ENCODE measurements at regions not wholly inside any gene's neighbourhood (a gene's known extent, or its start where the extent isn't known, plus 50 kb on each side); places are given as distances from the start of the nearest gene placed in this dataset.
A peak's percentile ranks its signal among the peaks of the same experiment; 100 is the strongest.

DNA sequence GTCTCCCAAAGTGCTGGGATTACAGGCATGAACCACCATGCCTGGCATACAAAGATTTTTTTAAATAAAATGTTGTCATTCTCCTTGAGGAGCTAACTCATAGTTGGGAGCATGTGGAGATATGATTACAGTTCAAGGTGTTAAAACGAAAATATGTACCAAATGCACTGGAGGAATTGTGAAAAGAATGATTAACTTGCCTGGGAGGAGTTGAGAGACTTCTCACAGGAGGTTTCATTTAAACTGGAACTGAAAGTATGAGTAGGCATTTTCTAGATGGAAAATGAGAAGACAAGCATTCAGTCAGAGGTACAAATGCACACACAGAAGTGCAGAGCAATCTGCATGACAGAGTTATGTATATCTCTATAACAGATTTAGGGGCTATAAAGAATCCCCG, 126.6 kb upstream of the PDE1A start:
- FAIRE-seq = no peak
- DNase-seq (ENCODE audit: insufficient read length) = peak; percentile 9
- TF ChIP-seq POLR2AphosphoS5 (IDR thresholded peaks at IDR 0.05; ENCODE audit: low read depth, low read length) (no peak), TAF1 (IDR thresholded peaks at IDR 0.05; ENCODE audit: borderline replicate concordance, low read depth, low read length) (no peak), POLR2A (IDR thresholded peaks at IDR 0.05; ENCODE audit: low read depth, low read length) (no peak)

DNA sequence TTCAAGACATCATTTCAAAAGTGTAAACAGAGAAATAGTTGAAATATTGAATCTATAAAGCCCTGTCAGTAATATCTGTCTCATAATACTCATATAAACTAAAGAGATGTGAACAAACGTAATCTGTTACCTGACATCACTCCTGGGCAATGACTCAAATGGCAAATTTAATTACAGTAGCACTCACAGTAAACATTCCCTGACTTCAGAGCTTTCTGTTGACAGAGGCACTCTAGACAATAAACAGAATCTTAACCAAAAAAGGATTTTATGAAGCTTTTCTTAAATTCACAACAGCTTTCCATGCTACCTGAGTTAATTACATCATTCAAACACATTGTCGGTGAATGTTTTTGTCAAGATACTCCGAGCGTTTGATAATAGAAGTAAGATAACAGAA, 128.1 kb upstream of the PDE1A start:
- FAIRE-seq (no peak), DNase-seq (ENCODE audit: insufficient read length) (no peak)
- no peak for TF ChIP-seq POLR2A (IDR thresholded peaks at IDR 0.05; ENCODE audit: low read depth, low read length)
- no peak for TF ChIP-seq TAF1 (IDR thresholded peaks at IDR 0.05; ENCODE audit: borderline replicate concordance, low read depth, low read length)
- TF ChIP-seq POLR2AphosphoS5 (IDR thresholded peaks at IDR 0.05; ENCODE audit: low read depth, low read length) = no peak

DNA sequence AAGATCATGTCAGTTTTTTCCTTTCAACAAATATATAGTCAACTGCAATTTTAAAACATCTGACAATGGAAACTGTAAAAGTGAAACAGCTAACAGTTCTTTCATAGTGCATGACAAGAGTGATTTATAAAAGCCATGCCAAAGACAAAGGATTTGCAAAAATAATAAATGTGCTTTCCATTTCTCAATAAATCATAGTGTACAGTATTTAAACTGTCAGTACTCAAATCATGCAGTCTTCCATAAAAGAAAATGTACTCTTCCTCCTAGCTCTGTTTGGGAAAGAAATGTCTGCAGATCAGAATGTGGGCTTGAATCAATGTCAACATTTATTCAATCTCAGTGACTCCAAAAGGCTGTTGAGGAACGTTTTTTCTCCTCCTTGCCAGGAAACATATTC, 131.7 kb upstream of the PDE1A start:
- DNase-seq (ENCODE audit: insufficient read length) = no peak
- no peak for FAIRE-seq
- TF ChIP-seq POLR2AphosphoS5 (IDR thresholded peaks at IDR 0.05; ENCODE audit: low read depth, low read length) (no peak), TAF1 (IDR thresholded peaks at IDR 0.05; ENCODE audit: borderline replicate concordance, low read depth, low read length) (no peak), POLR2A (IDR thresholded peaks at IDR 0.05; ENCODE audit: low read depth, low read length) (no peak)

DNA sequence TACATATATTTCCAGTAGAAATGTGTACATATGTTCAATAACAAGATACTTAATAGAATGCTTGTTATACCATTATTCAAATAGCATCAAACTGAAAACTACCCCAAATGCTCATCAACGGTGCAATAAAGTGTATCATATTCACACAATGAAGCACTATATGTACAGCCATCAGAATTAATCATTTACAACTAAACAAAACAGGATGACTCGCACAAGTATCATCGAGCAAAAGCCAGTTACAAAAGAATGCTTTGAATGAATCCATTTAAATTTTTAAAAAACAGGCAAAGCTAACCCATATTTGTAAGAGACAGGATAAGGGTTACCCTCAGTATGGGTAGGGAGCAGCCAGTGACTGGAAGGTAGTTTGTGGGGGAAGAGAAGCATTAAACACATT, 132.8 kb upstream of the PDE1A start:
- no peak for FAIRE-seq
- DNase-seq (ENCODE audit: insufficient read length) = no peak
- TF ChIP-seq POLR2AphosphoS5 (IDR thresholded peaks at IDR 0.05; ENCODE audit: low read depth, low read length) (no peak), TAF1 (IDR thresholded peaks at IDR 0.05; ENCODE audit: borderline replicate concordance, low read depth, low read length) (no peak), POLR2A (IDR thresholded peaks at IDR 0.05; ENCODE audit: low read depth, low read length) (no peak)

DNA sequence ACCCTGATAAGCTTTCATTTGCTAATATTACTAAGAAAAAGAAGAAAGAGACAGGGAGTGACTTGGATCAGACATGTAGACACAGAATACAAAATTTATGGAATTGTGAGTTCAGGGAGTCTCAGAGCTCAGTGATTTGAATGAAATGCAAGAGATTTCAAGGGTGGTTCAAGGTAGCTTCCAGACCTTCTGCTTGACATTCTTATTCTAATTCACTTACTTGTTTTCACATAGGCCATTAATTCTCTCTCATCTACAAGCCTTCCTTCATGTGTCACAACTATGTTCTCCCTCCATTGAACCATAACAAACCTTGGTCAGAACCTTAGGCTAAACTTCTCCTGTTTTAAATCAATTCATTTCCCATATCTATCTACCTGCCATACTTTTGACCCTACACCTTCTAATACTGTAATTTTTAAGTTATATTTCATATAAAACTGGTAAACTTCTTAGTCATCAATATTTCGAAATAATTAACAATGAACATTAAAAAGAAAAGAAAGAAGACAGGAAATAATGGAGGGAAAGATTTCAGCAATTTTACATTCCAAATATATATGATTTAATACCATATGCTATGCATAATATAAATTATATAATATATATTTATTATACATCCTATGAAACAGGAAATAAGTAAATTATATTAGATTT, 139.2 kb upstream of the PDE1A start:
- no peak for FAIRE-seq
- no peak for DNase-seq (ENCODE audit: insufficient read length)
- TF ChIP-seq POLR2A (IDR thresholded peaks at IDR 0.05; ENCODE audit: low read depth, low read length) = no peak
- TF ChIP-seq POLR2AphosphoS5 (IDR thresholded peaks at IDR 0.05; ENCODE audit: low read depth, low read length) = no peak
- no peak for TF ChIP-seq TAF1 (IDR thresholded peaks at IDR 0.05; ENCODE audit: borderline replicate concordance, low read depth, low read length)

DNA sequence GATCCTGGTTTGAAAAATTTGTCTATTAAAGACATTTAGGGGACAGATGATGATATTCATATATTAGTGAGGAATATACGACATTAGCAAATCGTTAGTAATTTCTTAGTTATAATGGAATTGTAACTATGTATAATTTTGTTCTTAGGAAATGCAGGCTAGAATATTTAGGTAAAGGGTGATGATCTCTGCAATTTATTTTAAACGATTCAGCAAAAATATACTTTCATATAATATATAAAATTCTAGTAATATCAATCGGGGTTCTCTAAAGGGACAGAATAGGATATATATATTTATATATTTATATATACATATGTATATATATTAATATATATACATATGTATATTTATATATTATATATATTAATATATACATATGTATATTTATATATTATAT, 142.5 kb upstream of the DNAJC10 start:
- no peak for TF ChIP-seq POLR2A (IDR thresholded peaks at IDR 0.05; ENCODE audit: low read depth, low read length)
- TF ChIP-seq TAF1 (IDR thresholded peaks at IDR 0.05; ENCODE audit: borderline replicate concordance, low read depth, low read length) = no peak
- DNase-seq (ENCODE audit: insufficient read length) = no peak
- no peak for FAIRE-seq

DNA sequence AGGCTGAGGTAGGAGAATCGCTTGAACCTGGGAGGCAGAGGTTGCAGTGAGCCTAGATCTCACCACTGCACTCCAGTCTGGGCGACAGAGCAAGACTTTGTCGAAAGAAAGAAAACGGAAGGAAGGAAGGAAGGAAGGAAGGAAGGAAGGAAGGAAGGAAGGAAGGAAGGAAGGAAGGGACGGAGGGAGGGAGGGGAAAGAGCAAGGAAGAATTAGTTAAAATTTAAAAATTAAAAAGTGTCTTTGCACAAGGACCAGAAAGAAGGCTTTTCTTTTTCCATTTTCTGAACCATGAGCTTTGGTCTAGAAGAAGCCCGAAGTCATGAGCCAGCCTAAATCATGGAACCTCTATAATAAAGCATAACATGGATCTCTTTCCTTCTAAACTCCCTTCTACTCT, 138.2 kb upstream of the DNAJC10 start:
- no peak for FAIRE-seq
- DNase-seq (ENCODE audit: insufficient read length) = no peak
- TF ChIP-seq TAF1 (IDR thresholded peaks at IDR 0.05; ENCODE audit: borderline replicate concordance, low read depth, low read length) (no peak), POLR2AphosphoS5 (IDR thresholded peaks at IDR 0.05; ENCODE audit: low read depth, low read length) (no peak), POLR2A (IDR thresholded peaks at IDR 0.05; ENCODE audit: low read depth, low read length) (no peak)

DNA sequence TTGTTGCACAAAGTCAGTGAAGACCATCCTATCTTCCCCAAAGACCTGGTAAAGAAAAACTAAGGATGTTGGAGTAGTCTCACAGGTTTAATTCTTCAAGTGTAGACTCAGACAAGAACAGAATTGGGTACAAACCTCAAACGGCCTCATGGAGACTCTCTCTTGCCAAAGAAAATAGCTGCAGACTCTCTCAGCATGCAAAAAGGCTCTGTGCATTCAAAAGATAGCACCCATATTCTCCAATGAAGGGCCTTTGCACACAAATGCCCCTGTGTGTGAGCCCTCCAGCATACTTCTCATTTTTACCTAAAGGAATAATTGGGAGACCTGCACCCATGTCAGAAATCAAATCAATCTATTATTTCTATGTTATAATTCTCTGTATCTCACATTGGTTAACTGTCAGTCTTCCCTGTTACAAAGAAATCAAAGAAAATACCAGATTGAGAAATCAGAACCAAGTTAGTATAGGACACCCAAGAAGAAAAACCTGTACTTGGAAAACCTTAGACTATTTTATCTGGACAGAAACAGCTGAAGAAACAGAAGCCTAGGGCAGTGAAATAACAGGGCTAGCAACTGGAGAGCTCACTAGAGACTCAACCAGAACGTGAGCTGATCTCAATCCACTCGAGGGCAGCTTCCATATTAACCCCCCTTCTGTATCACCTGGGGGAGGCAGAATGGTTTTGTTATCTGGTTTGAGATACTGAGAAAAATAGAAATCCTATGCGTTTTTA, 134.7 kb upstream of the DNAJC10 start:
- TF ChIP-seq POLR2A (IDR thresholded peaks at IDR 0.05; ENCODE audit: low read depth, low read length) (no peak), TAF1 (IDR thresholded peaks at IDR 0.05; ENCODE audit: borderline replicate concordance, low read depth, low read length) (no peak), POLR2AphosphoS5 (IDR thresholded peaks at IDR 0.05; ENCODE audit: low read depth, low read length) (no peak)
- FAIRE-seq (no peak), DNase-seq (ENCODE audit: insufficient read length) (no peak)

DNA sequence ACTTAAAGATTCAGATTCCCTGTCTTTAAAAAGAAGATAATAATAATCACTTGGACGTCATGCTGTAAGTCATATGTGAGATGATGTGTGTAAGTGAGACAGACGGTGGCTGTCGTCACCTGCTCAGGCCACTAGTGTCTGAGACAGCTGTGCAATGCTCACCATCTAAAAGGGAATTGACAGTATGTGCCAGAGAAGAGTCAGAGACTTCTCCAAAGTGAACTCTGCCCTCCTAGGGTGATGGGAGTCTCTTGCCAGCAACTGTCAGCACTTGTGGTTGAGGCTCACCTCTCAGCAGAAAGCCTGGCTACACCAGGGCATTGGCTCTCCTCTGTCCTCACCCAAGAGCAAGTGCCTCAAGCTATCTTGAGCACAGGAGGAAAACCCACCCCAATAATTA, 131.6 kb upstream of the DNAJC10 start:
- no peak for DNase-seq (ENCODE audit: insufficient read length)
- FAIRE-seq = no peak
- TF ChIP-seq POLR2AphosphoS5 (IDR thresholded peaks at IDR 0.05; ENCODE audit: low read depth, low read length) = no peak
- TF ChIP-seq POLR2A (IDR thresholded peaks at IDR 0.05; ENCODE audit: low read depth, low read length) = no peak

DNA sequence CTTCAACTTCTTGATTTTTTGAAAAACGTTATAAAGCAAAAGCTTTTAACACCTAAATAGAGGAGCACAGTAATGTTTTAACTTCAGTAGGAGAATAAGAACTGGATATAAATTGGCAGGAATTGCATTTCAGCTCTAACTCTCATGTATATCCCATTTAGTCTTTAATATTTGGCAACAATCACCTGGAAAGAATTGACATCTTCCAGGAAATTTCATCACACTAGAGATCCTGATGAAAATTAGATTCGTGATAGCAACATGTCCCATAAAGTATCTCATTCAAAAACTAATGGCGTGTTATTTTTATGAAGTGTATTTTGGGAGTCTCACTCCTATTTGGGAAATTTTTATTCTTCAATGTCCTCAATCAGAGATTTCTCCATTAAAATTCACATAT, 131.1 kb upstream of the DNAJC10 start:
- FAIRE-seq = no peak
- TF ChIP-seq POLR2A (IDR thresholded peaks at IDR 0.05; ENCODE audit: low read depth, low read length) (no peak), POLR2AphosphoS5 (IDR thresholded peaks at IDR 0.05; ENCODE audit: low read depth, low read length) (no peak), TAF1 (IDR thresholded peaks at IDR 0.05; ENCODE audit: borderline replicate concordance, low read depth, low read length) (no peak)
- no peak for DNase-seq (ENCODE audit: insufficient read length)

DNA sequence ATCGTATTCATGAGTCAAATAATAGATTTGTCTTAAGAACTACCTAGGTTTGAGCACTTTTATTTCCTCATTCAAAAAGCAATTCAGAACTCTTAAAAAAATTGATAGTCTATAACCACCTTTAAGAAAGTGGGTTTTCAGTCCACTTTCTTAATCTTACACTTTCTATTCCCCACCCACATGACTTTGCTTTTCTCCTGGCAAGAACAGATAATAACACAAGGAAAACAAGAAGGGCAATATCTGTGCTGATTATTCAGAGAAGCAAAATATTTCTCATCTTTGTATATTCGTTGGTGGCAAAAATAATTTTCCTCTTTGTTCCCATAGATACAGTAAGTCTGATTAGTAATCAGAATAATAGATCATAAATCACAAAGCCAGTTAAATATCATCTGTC, 130.6 kb upstream of the DNAJC10 start:
- no peak for DNase-seq (ENCODE audit: insufficient read length)
- FAIRE-seq = no peak
- TF ChIP-seq TAF1 (IDR thresholded peaks at IDR 0.05; ENCODE audit: borderline replicate concordance, low read depth, low read length) = no peak
- no peak for TF ChIP-seq POLR2AphosphoS5 (IDR thresholded peaks at IDR 0.05; ENCODE audit: low read depth, low read length)
- no peak for TF ChIP-seq POLR2A (IDR thresholded peaks at IDR 0.05; ENCODE audit: low read depth, low read length)

DNA sequence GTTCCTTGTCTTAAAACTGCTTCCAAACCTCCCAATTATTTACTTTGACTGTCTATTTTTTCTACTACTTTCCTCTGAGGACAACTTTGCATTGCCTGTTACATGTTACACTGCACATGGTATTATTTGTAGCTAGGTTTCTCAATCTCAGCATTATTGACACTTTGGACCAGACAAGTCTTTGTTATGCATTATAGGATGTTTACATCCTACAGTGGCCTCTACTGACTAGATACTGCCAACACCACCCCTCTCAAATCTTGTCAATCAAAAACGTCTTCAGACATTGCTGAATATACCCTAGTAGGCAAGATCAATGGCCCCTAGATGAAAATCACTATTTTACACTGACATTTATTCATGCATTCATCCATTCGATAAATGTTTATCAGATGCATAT, 129.6 kb upstream of the DNAJC10 start:
- no peak for DNase-seq (ENCODE audit: insufficient read length)
- no peak for FAIRE-seq
- no peak for TF ChIP-seq POLR2A (IDR thresholded peaks at IDR 0.05; ENCODE audit: low read depth, low read length)
- no peak for TF ChIP-seq TAF1 (IDR thresholded peaks at IDR 0.05; ENCODE audit: borderline replicate concordance, low read depth, low read length)
- no peak for TF ChIP-seq POLR2AphosphoS5 (IDR thresholded peaks at IDR 0.05; ENCODE audit: low read depth, low read length)

All from GM12892 (cell line).